Mesendoderm (in vitro differentiated cells): ENCODE measurements at regions not wholly inside any gene's neighbourhood (a gene's known extent, or its start where the extent isn't known, plus 50 kb on each side); places are given as distances from the start of the nearest gene placed in this dataset.

ENCODE experiments used
- DNase-seq: peaks from one replicate; pipeline ENCODE4 v3.0.0; 2013
- H2AK5ac ChIP-seq: 2 replicates; pipeline ENCODE4 v1.6.1; 2013; ENCODE audit warnings: low read length, inconsistent platforms
- H2BK120ac ChIP-seq: 2 replicates; pipeline ENCODE4 v1.6.1; 2013; ENCODE audit warnings: low read depth, mild to moderate bottlenecking, low read length, moderate library complexity, mixed read lengths
- H2BK15ac ChIP-seq: replicated peaks from 2 replicates; pipeline ENCODE4 v1.6.1; 2013; ENCODE audit warnings: low read depth, mild to moderate bottlenecking, moderate library complexity
- H2BK5ac ChIP-seq: 2 replicates; pipeline ENCODE4 v1.6.1; 2013; ENCODE audit warnings: low read length, inconsistent platforms
- H3K18ac ChIP-seq: 2 replicates; pipeline ENCODE4 v1.6.1; 2013; ENCODE audit warnings: mild to moderate bottlenecking, low read length, mixed read lengths
- H3K23ac ChIP-seq: one replicate; pipeline ENCODE4 v1.6.1; 2013; ENCODE audit warnings: low read length
- H3K27ac ChIP-seq: 2 replicates; pipeline ENCODE4 v1.5.1; 2013; ENCODE audit warnings: low read depth, mild to moderate bottlenecking, inconsistent platforms, low read length, moderate library complexity
- H3K27me3 ChIP-seq: 2 replicates; pipeline ENCODE4 v1.6.1; 2013; ENCODE audit warnings: low read length, control low read depth, mild to moderate bottlenecking, inconsistent platforms; ENCODE audit not compliant: insufficient read depth, poor library complexity
- H3K36me3 ChIP-seq: 2 replicates; pipeline ENCODE4 v1.6.1; 2013; ENCODE audit warnings: low read length, inconsistent platforms; ENCODE audit not compliant: control insufficient read depth, insufficient read depth
- H3K4ac ChIP-seq: one replicate; pipeline ENCODE4 v1.6.1; 2013; ENCODE audit warnings: low read depth, mild to moderate bottlenecking, low read length, moderate library complexity
- H3K4me1 ChIP-seq: 2 replicates; pipeline ENCODE4 v1.6.1; 2013; ENCODE audit warnings: low read depth, low read length, inconsistent platforms; ENCODE audit not compliant: control insufficient read depth
- H3K4me2 ChIP-seq: 2 replicates; pipeline ENCODE4 v1.6.1; 2013; ENCODE audit warnings: low read length
- H3K4me3 ChIP-seq: 2 replicates; pipeline ENCODE4 v1.5.1; 2013; ENCODE audit warnings: mild to moderate bottlenecking, low read length
- H3K56ac ChIP-seq: one replicate; pipeline ENCODE4 v1.6.1; 2013; ENCODE audit warnings: low read length
- H3K79me1 ChIP-seq: 2 replicates; pipeline ENCODE4 v1.6.1; 2013; ENCODE audit warnings: low read length, inconsistent platforms
- H3K79me2 ChIP-seq: 2 replicates; pipeline ENCODE4 v1.6.1; 2013; ENCODE audit warnings: mild to moderate bottlenecking, low read length; ENCODE audit not compliant: control insufficient read depth, insufficient read depth
- H3K9ac ChIP-seq: 2 replicates; pipeline ENCODE4 v1.6.1; 2013; ENCODE audit warnings: low read length, inconsistent platforms
- H4K5ac ChIP-seq: one replicate; pipeline ENCODE4 v1.6.1; 2013; ENCODE audit warnings: low read length
- H4K8ac ChIP-seq: one replicate; pipeline ENCODE4 v1.6.1; 2013; ENCODE audit warnings: low read depth, mild to moderate bottlenecking, control low read depth, low read length, moderate library complexity
- WGBS: extraction: QIAGEN DNeasy Blood & Tissue Kit; methylation state at CpG from one replicate; pipeline ENCODE4 v1.1.7; 2013; ENCODE audit warnings: low lambda C conversion rate, missing lambda C conversion rate; ENCODE audit not compliant: insufficient coverage; ENCODE audit errors: extremely low coverage; 5-methylcytosine and 5-hydroxymethylcytosine counted together

DNA sequence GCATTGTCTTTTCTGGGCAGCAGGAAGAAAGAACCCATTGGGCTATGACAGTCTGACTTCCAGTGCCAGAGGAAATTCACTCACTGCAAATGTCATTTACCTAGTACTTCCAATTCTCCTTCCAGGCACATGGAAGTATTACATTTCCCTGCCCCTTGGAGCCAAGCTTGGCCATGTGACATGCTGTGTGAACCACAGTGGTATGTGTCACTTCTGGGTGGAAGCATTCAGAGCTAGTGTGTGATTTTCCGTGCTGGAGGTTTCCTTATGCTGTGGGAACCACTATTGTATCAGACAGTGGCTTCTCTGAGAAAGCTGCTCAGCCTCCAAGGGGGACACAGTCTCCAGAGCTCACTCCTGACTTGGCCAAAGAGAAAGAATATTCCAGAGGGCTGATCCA lies 387.6 kb downstream of the CDC5L start:
- no peak overlapping the region for H4K5ac ChIP-seq
- H3K18ac ChIP-seq = no peak overlapping the region
- no peak overlapping the region for H3K4me3 ChIP-seq
- no peaks in the 10 kb centered on the region for H3K4me1 ChIP-seq
- H3K4ac ChIP-seq = no peak overlapping the region
- no peak overlapping the region for H3K23ac ChIP-seq
- no peaks in the 10 kb centered on the region for H3K36me3 ChIP-seq
- no peak overlapping the region for H2BK120ac ChIP-seq
- no peaks in the 10 kb centered on the region for H3K27me3 ChIP-seq
- DNase-seq = peak; percentile 14
- no CpG with 5 or more reads among the region's 1 CpG for WGBS
- no peaks in the 10 kb centered on the region for H3K79me1 ChIP-seq
- H2BK5ac ChIP-seq = no peak overlapping the region
- no peak overlapping the region for H2AK5ac ChIP-seq
- H2BK15ac ChIP-seq = no peak overlapping the region
- H3K4me2 ChIP-seq = no peak overlapping the region
- no peak overlapping the region for H3K27ac ChIP-seq
- H4K8ac ChIP-seq = no peak overlapping the region
- no peak overlapping the region for H3K9ac ChIP-seq
- no peak overlapping the region for H3K56ac ChIP-seq
- H3K79me2 ChIP-seq = no peaks in the 10 kb centered on the region

DNA sequence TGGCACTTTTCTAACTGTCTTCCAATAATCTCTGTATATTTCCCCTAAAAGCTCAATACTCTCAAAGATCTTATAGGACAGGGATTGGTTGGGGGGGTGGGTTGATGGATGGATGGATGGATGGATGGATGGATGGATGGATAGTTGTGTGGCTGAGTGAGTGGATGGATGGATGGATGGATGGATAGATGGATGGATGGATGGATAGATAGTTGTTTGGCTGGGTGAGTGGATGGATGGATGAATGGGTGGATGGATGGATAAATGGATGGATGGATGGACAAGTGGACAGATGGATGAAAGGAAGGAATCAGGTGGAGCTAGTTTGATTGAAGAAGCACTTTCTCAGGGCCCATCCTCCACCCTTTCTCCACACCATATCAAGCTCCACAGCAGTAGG lies 388.8 kb downstream of the CDC5L start:
- H3K79me2 ChIP-seq = no peaks in the 10 kb centered on the region
- no peak overlapping the region for H3K4me3 ChIP-seq
- no peak overlapping the region for H4K8ac ChIP-seq
- H3K23ac ChIP-seq = no peak overlapping the region
- H4K5ac ChIP-seq = no peak overlapping the region
- no peak for DNase-seq
- H2BK15ac ChIP-seq = no peak overlapping the region
- H3K4me1 ChIP-seq = no peaks in the 10 kb centered on the region
- no peaks in the 10 kb centered on the region for H3K27me3 ChIP-seq
- no peak overlapping the region for H3K9ac ChIP-seq
- no peak overlapping the region for H3K56ac ChIP-seq
- H2BK120ac ChIP-seq = no peak overlapping the region
- no peak overlapping the region for H3K4me2 ChIP-seq
- no peaks in the 10 kb centered on the region for H3K79me1 ChIP-seq
- no peak overlapping the region for H3K27ac ChIP-seq
- H3K18ac ChIP-seq = no peak overlapping the region
- no peak overlapping the region for H2BK5ac ChIP-seq
- no peak overlapping the region for H3K4ac ChIP-seq
- H3K36me3 ChIP-seq = no peaks in the 10 kb centered on the region
- H2AK5ac ChIP-seq = no peak overlapping the region

DNA sequence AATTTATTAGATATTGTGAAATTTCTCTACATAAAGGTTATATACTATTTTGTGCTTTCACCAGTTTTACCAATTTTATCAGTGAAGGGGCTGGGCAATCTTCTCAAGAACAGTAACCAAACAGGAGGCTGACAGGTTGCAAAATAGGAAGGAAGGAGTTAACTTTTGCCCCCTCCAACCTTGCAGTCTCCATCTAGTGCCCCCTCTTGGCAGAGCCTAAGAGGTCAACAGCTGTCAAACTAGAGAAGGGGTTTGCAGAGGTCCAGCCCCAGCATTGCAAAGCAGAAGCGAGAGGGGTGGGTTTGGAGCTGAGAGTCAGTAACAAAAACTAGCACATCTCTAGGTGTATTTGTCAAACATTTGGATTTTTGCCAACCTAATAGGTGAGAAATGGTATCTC lies 391.0 kb downstream of the CDC5L start:
- no peak overlapping the region for H3K9ac ChIP-seq
- no peaks in the 10 kb centered on the region for H3K27me3 ChIP-seq
- H2AK5ac ChIP-seq = no peak overlapping the region
- H3K27ac ChIP-seq = no peak overlapping the region
- H3K4me3 ChIP-seq = no peak overlapping the region
- DNase-seq = peak; percentile 40
- H3K18ac ChIP-seq = no peak overlapping the region
- H4K8ac ChIP-seq = no peak overlapping the region
- no peaks in the 10 kb centered on the region for H3K79me1 ChIP-seq
- H3K23ac ChIP-seq = no peak overlapping the region
- no peak overlapping the region for H3K56ac ChIP-seq
- no peak overlapping the region for H2BK15ac ChIP-seq
- H3K4me1 ChIP-seq = no peaks in the 10 kb centered on the region
- H2BK5ac ChIP-seq = no peak overlapping the region
- H4K5ac ChIP-seq = no peak overlapping the region
- no CpG with 5 or more reads among the region's 1 CpG for WGBS
- no peak overlapping the region for H2BK120ac ChIP-seq
- no peaks in the 10 kb centered on the region for H3K36me3 ChIP-seq
- no peaks in the 10 kb centered on the region for H3K79me2 ChIP-seq
- no peak overlapping the region for H3K4me2 ChIP-seq
- no peak overlapping the region for H3K4ac ChIP-seq
